ENCODE measurements at regions not wholly inside any gene's neighbourhood (a gene's known extent, or its start where the extent isn't known, plus 50 kb on each side); places are given as distances from the start of the nearest gene placed in this dataset.

DNA sequence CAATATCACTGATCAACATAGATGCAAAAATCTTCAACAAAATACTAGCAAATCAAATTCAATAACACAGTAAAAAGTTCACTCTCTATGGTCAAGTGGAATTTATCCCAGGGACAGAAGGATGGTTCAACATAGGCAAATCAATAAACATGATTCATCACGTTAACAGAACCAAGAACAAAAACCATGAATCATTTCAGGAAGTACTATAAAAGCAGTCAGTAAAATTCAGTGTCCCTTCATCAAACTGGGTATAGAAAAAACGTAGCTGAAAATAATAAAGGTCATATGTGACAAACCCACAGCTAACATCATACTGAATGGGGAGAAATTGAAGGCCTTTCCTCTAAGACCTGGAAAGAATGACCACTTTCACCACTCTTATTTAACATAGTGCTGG lies 172.1 kb downstream of the POLR2M start:
- Histone ChIP-seq H3K9ac (ENCODE audit: low read depth, low read length, poor library complexity, severe bottlenecking) (no peak overlapping the region), H3K79me2 (ENCODE audit: insufficient read depth, low read length) (no peaks in the 10 kb centered on the region), H3K4me2 (ENCODE audit: low read depth, low read length, poor library complexity, severe bottlenecking) (no peak overlapping the region), H3K9me3 (ENCODE audit: insufficient read depth, low read depth, low read length) (no peaks in the 10 kb centered on the region), H3K27me3 (ENCODE audit: insufficient read depth, low read length, poor library complexity, severe bottlenecking) (peaks cover 79% of the 10 kb centered on the region), H2AFZ (ENCODE audit: low read length) (no peak overlapping the region), H3K4me1 (ENCODE audit: insufficient read depth, low read length, poor library complexity, severe bottlenecking) (no peaks in the 10 kb centered on the region), H3K4me3 (ENCODE audit: low read length, poor library complexity, severe bottlenecking) (no peak overlapping the region), H3K36me3 (ENCODE audit: insufficient read depth, low read length) (no peaks in the 10 kb centered on the region), H4K20me1 (ENCODE audit: insufficient read depth, low read length, poor library complexity, severe bottlenecking) (no peaks in the 10 kb centered on the region), H3K9me2 (replicated peaks; ENCODE audit: low read depth, low read length) (no peaks in the 10 kb centered on the region), H3F3A (ENCODE audit: low read depth) (no peaks in the 10 kb centered on the region)
- TF ChIP-seq EZH2phosphoT487 (IDR thresholded peaks at IDR 0.05; ENCODE audit: borderline replicate concordance) (no peak), CTCF (conservative IDR thresholded peaks at IDR 0.05; ENCODE audit: low read length) (no peak)

- TF ChIP-seq CTCF (conservative IDR thresholded peaks at IDR 0.05; ENCODE audit: low read length): no peak
- no peak for TF ChIP-seq EZH2phosphoT487 (IDR thresholded peaks at IDR 0.05; ENCODE audit: borderline replicate concordance)
- Histone ChIP-seq H3K9me2 (replicated peaks; ENCODE audit: low read depth, low read length) (no peaks in the 10 kb centered on the region), H3K27me3 (ENCODE audit: insufficient read depth, low read length, poor library complexity, severe bottlenecking) (peaks cover 71% of the 10 kb centered on the region), H3K4me2 (ENCODE audit: low read depth, low read length, poor library complexity, severe bottlenecking) (no peak overlapping the region), H3K4me3 (ENCODE audit: low read length, poor library complexity, severe bottlenecking) (no peak overlapping the region), H3F3A (ENCODE audit: low read depth) (no peaks in the 10 kb centered on the region), H2AFZ (ENCODE audit: low read length) (no peak overlapping the region), H4K20me1 (ENCODE audit: insufficient read depth, low read length, poor library complexity, severe bottlenecking) (no peaks in the 10 kb centered on the region), H3K36me3 (ENCODE audit: insufficient read depth, low read length) (no peaks in the 10 kb centered on the region), H3K9me3 (ENCODE audit: insufficient read depth, low read depth, low read length) (no peaks in the 10 kb centered on the region), H3K79me2 (ENCODE audit: insufficient read depth, low read length) (no peaks in the 10 kb centered on the region), H3K9ac (ENCODE audit: low read depth, low read length, poor library complexity, severe bottlenecking) (no peak overlapping the region), H3K4me1 (ENCODE audit: insufficient read depth, low read length, poor library complexity, severe bottlenecking) (no peaks in the 10 kb centered on the region)
Observed at GRCh38 chr15:57881361-57881760, 174.8 kb downstream of the POLR2M start.

DNA sequence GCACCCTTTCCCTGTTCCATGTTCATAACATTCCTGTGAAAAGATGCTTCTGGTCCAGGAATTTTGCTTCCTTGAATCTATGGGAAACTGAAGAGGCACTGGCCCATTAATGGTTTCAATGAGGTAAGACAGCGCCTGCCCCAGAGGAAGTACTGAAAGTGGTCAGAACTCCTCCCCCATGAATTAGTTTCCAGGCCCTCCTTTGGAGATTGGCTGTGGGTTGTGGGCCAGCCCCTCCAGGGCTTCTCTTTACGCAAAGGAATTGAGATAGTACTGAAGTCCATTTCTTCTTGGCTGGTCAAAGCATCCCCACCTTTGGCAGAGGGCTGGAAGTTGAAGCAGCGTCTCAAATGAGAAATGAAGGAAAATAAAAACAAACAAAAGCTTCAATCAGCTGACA lies 175.5 kb downstream of the POLR2M start:
- TF ChIP-seq CTCF (conservative IDR thresholded peaks at IDR 0.05; ENCODE audit: low read length) (no peak), EZH2phosphoT487 (IDR thresholded peaks at IDR 0.05; ENCODE audit: borderline replicate concordance) (no peak)
- Histone ChIP-seq H2AFZ (ENCODE audit: low read length) (no peak overlapping the region), H3F3A (ENCODE audit: low read depth) (no peaks in the 10 kb centered on the region), H3K9me3 (ENCODE audit: insufficient read depth, low read depth, low read length) (no peaks in the 10 kb centered on the region), H3K36me3 (ENCODE audit: insufficient read depth, low read length) (no peaks in the 10 kb centered on the region), H3K9me2 (replicated peaks; ENCODE audit: low read depth, low read length) (no peaks in the 10 kb centered on the region), H3K4me3 (ENCODE audit: low read length, poor library complexity, severe bottlenecking) (no peak overlapping the region), H3K79me2 (ENCODE audit: insufficient read depth, low read length) (no peaks in the 10 kb centered on the region), H3K9ac (ENCODE audit: low read depth, low read length, poor library complexity, severe bottlenecking) (no peak overlapping the region), H3K4me1 (ENCODE audit: insufficient read depth, low read length, poor library complexity, severe bottlenecking) (no peaks in the 10 kb centered on the region), H3K27me3 (ENCODE audit: insufficient read depth, low read length, poor library complexity, severe bottlenecking) (peaks cover 70% of the 10 kb centered on the region), H4K20me1 (ENCODE audit: insufficient read depth, low read length, poor library complexity, severe bottlenecking) (no peaks in the 10 kb centered on the region), H3K4me2 (ENCODE audit: low read depth, low read length, poor library complexity, severe bottlenecking) (no peak overlapping the region)

All from Loucy (cell line).